ENCODE measurements at regions not wholly inside any gene's neighbourhood (a gene's known extent, or its start where the extent isn't known, plus 50 kb on each side); places are given as distances from the start of the nearest gene placed in this dataset.

- Histone ChIP-seq H3F3A (ENCODE audit: insufficient read depth, low read length) (no peaks in the 10 kb centered on the region), H4K20me1 (ENCODE audit: insufficient read depth, low read length) (no peaks in the 10 kb centered on the region), H3K9ac (ENCODE audit: low read length) (no peak overlapping the region), H3K27me3 (ENCODE audit: insufficient read depth, low read length) (no peaks in the 10 kb centered on the region), H3K4me2 (ENCODE audit: low read length) (no peak overlapping the region), H3K4me1 (ENCODE audit: insufficient read depth, low read length, severe bottlenecking) (no peaks in the 10 kb centered on the region), H3K79me2 (ENCODE audit: insufficient read depth, low read length) (no peaks in the 10 kb centered on the region), H3K36me3 (ENCODE audit: insufficient read depth, low read length) (no peaks in the 10 kb centered on the region), H2AFZ (ENCODE audit: low read length) (no peak overlapping the region), H3K9me3 (ENCODE audit: low read length) (no peaks in the 10 kb centered on the region), H3K9me2 (ENCODE audit: low read depth, low read length) (no peaks in the 10 kb centered on the region), H3K27ac (ENCODE audit: low read depth, low read length, poor library complexity, severe bottlenecking) (no peak overlapping the region), H3K4me3 (ENCODE audit: low read depth, low read length, poor library complexity, severe bottlenecking) (no peak overlapping the region)
- TF ChIP-seq EZH2 (IDR thresholded peaks at IDR 0.05; ENCODE audit: borderline replicate concordance, low read length) (no peak), CTCF (IDR thresholded peaks at IDR 0.05; ENCODE audit: low read length) (no peak)
Observed at GRCh38 chr12:84135586-84136279, 776.9 kb downstream of the SLC6A15 start.

DNA sequence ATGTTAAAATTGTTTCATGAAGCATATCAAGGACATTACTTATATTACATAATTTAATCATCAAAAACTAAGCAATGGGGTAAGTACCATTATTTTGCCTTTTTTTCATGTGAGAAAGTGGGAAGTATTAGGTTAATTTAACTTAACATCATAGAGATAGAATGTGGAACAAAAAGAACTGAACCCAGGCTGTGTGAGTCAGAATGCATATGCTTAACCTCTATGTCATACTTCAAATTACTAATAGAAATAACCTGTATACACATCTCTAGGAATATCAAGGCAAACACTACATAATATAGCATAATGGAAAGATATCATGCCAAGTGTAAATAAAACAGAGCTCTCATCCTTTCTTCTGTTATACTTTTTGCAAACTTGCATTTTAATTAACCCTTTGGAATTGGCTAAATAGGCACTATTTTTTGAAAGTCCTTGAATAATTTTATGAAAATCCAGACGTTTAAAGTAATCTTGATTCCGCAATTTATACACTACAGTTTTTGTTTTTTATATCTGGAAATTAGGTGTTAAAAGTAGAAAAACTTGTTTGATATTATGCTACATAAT is 777.7 kb downstream of the SLC6A15 start:
- Histone ChIP-seq H3K9me3 (ENCODE audit: low read length) (no peaks in the 10 kb centered on the region), H3K4me1 (ENCODE audit: insufficient read depth, low read length, severe bottlenecking) (no peaks in the 10 kb centered on the region), H3K27me3 (ENCODE audit: insufficient read depth, low read length) (no peaks in the 10 kb centered on the region), H3K36me3 (ENCODE audit: insufficient read depth, low read length) (no peaks in the 10 kb centered on the region), H3K27ac (ENCODE audit: low read depth, low read length, poor library complexity, severe bottlenecking) (no peak overlapping the region), H2AFZ (ENCODE audit: low read length) (no peak overlapping the region), H3K9ac (ENCODE audit: low read length) (no peak overlapping the region), H3K9me2 (ENCODE audit: low read depth, low read length) (no peaks in the 10 kb centered on the region), H3F3A (ENCODE audit: insufficient read depth, low read length) (no peaks in the 10 kb centered on the region), H3K4me2 (ENCODE audit: low read length) (no peak overlapping the region), H3K4me3 (ENCODE audit: low read depth, low read length, poor library complexity, severe bottlenecking) (no peak overlapping the region), H3K79me2 (ENCODE audit: insufficient read depth, low read length) (no peaks in the 10 kb centered on the region), H4K20me1 (ENCODE audit: insufficient read depth, low read length) (no peaks in the 10 kb centered on the region)
- TF ChIP-seq EZH2 (IDR thresholded peaks at IDR 0.05; ENCODE audit: borderline replicate concordance, low read length) (no peak), CTCF (IDR thresholded peaks at IDR 0.05; ENCODE audit: low read length) (no peak)

DNA sequence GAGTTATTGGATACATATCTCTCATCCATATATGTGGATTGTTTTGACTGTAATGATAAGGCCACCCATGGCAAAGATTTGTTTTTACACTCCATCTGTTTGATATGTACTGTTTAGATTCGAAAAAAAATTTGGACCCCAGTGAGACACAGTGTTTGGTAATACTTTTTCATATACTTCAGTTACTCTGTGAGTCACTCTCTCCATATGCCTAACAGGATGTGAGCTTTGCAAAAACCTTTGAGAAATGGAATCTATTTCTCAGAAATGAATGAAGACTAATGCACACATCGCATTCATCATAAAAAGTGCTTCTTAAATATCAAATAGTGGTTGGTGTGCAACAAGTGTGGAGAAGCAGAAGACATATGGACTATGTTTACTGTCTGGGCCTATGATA is 781.5 kb downstream of the SLC6A15 start:
- Histone ChIP-seq H3K4me2 (ENCODE audit: low read length) (no peak overlapping the region), H2AFZ (ENCODE audit: low read length) (no peak overlapping the region), H3F3A (ENCODE audit: insufficient read depth, low read length) (no peaks in the 10 kb centered on the region), H3K4me1 (ENCODE audit: insufficient read depth, low read length, severe bottlenecking) (no peaks in the 10 kb centered on the region), H3K79me2 (ENCODE audit: insufficient read depth, low read length) (no peaks in the 10 kb centered on the region), H3K36me3 (ENCODE audit: insufficient read depth, low read length) (no peaks in the 10 kb centered on the region), H3K9ac (ENCODE audit: low read length) (no peak overlapping the region), H3K4me3 (ENCODE audit: low read depth, low read length, poor library complexity, severe bottlenecking) (no peak overlapping the region), H3K27ac (ENCODE audit: low read depth, low read length, poor library complexity, severe bottlenecking) (no peak overlapping the region), H3K9me3 (ENCODE audit: low read length) (no peaks in the 10 kb centered on the region), H4K20me1 (ENCODE audit: insufficient read depth, low read length) (no peaks in the 10 kb centered on the region), H3K9me2 (ENCODE audit: low read depth, low read length) (no peaks in the 10 kb centered on the region), H3K27me3 (ENCODE audit: insufficient read depth, low read length) (no peaks in the 10 kb centered on the region)
- TF ChIP-seq CTCF (IDR thresholded peaks at IDR 0.05; ENCODE audit: low read length), result no peak
- TF ChIP-seq EZH2 (IDR thresholded peaks at IDR 0.05; ENCODE audit: borderline replicate concordance, low read length), result no peak
